HG03565 (cell line): ENCODE measurements at regions not wholly inside any gene's neighbourhood (a gene's known extent, or its start where the extent isn't known, plus 50 kb on each side); places are given as distances from the start of the nearest gene placed in this dataset.
"Not testable (repeated sequence)": the region's sequence is repeated elsewhere in the genome, so short reads cannot be mapped to it uniquely, and the experiment has no call there.

Experiments used
- ATAC-seq: cut with Tn5 transposase; IDR thresholded peaks from one replicate; pipeline ENCODE4 v1.9.1; 2021; ENCODE audit warnings: mild to moderate bottlenecking, moderate library complexity; ENCODE audit not compliant: unreplicated experiment

DNA sequence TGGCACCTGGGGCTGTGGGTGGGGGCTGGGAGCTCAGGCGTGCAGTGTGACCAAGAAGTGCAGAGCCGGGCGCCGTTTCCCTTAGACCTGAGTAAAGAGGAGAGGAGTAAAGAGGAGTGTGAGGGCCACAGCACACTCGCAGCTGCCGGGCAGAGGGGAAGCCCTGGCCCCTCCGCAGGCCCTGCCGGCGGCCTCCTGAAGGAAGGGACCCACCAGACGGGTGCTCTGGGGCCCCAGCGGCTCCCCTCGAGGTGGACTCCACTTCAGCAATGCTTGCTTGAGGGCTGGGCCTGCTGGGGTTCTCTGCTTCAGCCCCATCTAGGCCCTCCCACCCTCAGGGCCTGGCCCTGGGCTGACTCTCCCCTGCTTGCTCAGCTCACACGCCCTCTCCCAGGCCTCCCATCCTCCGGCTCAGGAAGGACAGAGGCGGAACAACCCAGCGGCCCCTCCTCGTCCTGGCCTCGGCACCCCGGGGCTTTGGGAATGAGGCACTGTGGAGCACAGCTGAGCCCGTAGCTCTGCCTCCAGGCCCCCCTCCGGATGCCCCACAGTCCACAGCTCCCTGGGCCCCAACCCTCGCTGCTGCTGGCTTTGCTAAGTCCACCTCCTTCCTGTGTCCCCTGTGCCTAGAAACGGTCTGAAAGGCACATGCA is 1198.7 kb downstream of the BRD1 start:
- ATAC-seq: no peak

DNA sequence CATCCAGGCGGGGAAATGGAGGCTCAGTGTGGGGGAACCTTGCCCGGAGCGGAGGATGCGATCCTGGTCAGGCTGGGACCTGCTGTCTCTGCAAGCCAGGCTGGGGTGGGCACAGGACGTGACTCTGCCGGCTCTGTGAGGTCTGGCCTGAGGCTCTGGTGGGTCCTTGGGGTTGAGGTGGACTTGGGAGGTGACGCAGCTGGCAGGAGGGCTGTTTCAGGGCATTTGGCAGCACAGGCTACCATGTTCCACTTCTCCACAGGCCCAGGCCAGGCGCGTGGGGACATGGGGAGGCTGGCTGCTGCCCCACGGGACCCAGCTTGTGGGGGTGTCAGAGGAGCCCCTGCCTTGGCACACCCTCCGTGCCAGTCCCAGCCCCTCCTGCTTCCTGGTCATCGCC is 1199.7 kb downstream of the BRD1 start:
- ATAC-seq: no peak

DNA sequence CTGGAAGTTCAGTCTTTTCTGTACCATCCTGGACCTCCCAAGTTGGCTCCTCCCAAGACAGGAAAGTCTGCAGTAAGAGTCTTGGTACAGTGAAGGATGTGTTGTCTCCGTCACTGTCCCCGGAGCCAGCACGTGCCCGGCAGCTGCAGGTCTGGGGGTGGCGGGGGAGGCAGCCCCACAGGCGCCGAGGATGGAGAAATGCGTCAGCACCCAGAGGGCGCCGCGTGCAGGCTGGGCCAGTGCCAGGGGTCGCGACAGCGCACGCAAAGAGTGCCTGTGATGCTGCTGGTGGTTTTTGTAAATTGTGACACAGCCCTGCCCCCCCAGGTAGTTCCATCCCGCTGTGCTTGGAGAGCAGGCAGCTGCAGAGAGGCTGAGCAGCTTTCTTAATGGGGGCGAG is 1200.5 kb downstream of the BRD1 start:
- ATAC-seq: no peak

DNA sequence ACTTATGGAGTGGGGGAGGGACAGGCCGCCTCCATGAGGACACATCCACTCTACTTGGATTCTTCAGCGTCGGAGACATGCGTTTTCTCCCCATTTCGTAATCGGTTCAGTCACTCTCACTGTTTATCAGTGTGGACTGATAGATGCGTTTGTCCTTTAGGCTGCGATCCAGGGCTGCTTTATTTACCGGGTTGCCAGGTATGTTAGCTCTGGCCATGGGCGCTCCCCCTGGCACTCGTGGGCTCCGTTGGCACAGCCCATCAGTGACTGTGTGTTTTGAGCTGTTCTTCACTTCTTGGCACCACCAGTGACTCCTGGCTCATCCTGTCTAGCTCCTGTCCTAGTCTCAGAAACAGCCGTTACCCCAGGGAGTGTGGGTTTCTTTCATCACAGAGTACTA is 1203.3 kb downstream of the BRD1 start:
- ATAC-seq: no peak

DNA sequence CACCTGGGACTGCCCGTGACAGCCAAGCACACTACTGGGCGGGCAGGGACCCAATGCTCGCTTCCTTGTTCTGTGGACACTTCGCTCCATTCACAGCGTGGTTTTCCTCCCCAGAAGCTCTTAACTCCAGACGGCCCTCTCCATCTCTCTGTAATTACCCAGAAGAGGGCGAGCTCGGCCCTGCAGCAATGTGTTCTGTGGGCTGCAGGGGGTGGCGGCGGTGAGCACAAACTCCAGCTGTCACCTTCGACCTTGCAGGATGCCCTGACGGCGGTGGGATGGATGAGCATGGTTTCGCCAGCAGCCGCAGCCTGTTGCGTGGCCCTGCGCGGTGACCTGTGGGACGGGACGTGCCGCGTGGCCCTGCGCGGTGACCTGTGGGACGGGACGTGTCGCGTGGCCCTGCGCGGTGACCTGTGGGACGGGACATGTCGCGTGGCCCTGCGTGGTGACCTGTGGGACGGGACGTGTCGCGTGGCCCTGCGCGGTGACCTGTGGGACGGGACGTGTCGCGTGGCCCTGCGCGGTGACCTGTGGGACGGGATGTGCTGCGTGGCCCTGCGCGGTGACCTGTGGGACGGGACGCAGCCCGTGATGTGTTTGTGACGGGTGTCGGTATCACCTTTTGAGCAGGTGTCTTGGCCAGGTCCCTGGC is 1204.7 kb downstream of the BRD1 start:
- no peak for ATAC-seq

- no peak for ATAC-seq
Observed at GRCh38 chr22:48621085-48621484, 1206.6 kb downstream of the BRD1 start.

DNA sequence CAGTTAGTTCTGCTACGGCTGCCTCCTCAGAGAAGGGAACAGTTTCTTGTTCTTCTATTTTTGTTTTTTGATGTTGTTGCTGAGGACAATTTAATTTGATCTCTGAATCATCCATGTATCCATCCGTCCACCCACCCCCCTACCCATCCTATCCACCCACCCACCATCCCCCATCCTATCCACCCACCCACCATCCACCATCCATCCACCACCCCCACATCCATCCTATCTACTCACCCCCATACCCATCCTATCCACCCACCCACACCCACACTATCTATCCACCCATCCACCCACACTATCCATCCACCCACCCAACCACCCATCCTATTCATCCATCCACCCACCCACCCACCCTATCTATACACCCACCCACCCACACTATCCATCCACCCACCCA is 1207.2 kb downstream of the BRD1 start:
- not testable (repeated sequence) for ATAC-seq

DNA sequence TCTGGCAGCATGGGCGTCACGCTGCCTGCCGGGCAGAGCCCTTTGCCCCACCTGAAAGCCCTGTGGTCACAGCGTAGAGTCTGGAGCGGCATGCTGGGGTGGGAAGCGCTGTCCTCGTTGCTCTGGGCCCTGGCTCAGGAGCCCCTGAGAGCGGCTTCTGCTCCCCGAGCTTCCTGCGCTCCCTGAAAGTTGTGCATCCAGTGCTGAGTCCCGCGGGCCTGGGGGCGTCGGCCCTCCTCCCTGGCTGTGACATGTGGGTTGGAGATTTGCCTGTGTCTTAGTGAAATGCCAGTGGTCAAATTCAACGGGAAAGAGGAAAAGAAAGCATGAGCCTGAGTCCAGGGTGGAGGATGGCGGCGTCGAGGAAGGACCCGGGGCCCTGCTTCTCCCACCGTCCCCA is 1208.0 kb downstream of the BRD1 start:
- no peak for ATAC-seq

DNA sequence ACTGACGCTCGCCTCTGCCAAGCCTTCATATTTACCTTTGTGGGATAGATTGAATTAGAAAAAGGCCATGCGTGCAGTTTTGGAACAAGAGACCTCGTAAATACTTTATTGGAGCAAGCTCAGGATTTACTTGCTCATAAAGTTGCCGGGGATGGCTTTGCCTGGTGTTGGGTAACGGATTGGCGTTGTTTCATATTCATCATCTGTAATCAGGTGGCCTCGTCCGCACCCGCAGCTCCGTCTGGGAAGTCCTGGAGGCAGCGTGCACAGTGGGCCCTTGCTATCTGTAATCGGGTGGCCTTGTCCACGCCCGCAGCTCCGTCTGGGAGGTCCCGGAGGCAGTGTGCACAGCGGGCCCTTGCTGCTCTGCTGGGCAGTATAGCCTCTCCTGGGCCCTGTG is 1209.3 kb downstream of the BRD1 start:
- no peak for ATAC-seq

DNA sequence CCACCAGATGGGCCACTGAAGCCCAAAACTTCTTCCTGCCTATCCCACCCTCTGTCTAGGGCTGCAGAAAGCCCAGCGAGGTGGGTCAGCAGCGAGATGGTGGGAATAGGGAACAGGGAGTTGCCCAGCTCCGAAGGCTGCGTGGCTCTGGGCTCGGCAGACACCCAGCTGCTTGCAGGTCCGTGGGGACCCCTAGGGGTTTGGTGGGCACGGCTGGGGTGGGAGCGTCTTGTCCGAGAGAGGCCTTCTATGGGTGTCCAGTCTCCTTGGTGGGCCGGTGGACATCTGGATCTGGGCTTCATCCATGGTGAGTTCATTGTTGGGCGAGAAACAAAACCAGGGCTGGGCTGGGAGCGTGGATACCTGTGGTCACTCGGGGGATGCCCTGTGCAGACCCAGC is 1211.0 kb downstream of the BRD1 start:
- ATAC-seq: no peak

DNA sequence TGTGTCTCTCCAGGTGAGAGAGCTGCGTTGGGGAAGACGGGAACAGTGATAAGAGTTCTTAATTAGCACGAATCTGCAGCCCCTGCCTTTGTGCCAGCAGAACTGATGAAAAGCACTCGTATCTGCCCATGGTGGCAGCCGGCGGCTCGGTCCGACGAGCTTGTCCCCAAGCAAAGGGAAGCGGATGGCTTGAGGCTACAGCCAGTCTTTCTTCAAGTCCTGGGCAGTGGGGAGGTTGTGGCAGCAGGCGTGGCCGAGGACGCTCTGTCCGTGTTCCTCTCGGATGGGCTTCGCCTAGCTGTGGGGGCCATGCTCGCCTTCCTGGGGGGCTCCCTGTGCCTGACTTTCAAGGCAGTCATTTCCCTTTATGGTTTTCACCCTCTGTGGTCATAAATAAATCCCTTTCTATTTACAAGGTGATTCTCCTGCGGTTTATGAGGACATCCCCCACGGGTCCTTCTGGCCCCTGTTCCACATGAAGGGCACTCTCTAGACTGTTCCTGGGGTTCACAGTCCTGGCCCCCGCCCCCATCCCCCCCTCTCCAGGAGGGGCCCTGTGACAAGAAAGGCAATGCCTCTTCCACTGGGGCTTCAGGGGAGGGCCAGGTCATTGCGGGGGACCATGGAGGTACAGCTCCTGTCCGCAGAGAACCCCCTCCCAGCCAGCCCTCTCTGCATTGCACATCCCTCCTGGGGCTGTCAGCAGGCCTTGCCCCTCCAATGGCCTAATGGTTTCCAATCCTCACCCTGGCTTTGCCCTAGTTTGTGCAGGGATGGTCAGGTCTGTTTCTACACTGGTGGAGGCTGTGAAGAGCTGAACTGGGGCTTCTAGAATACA is 1212.3 kb downstream of the BRD1 start:
- no peak for ATAC-seq

GRCh38 chr22:48613566-48614200 is 1214.0 kb downstream of the BRD1 start:
- ATAC-seq: no peak

DNA sequence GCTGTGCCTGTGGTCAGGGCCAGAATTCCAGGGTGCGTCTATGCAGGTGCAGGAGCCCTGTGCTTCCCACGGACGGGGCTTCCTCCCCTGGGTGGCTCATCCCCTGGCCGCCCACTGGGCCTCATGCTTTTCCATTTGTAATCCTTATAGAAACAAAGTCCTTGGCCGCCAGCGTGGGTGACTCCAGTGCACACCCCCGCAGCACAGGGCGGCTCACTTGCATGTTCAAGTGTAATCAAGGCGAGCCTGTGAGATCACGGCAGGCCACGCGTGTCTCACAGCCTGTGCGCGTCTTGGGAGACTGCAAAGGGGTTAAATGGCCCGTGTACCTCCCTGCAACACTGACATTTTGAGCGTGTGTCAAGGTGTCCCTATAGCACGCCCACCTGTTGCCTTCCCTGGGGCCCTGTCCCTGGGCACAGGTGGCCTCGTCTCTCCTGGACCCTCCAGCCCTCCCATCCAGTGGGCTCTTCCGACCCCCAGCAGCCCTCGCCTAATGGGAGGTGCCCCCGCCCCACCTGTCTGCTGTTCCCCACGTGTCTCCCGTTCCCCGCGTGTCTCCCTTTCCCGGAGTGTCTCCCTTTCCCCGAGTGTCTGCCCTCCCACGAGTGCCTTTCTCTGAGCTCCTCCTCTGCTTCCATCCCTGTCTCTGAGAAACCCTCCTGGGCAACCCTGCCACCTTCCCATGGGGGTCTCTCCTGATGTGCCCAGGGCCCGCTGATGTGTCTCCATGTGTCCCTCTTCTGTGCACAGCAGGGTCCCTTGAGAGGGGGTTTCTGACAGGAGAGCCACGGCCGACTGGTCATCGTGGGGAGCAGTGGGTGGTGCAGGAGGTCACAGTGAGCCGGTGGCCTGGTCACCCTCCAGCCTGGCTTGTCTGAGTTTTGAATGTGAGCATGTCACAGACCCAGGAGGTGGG is 1215.3 kb downstream of the BRD1 start:
- ATAC-seq: no peak

- ATAC-seq: no peak
Observed at GRCh38 chr22:48609279-48609865, 1218.3 kb downstream of the BRD1 start.

- no peak for ATAC-seq
Observed at GRCh38 chr22:48607901-48608662, 1219.6 kb downstream of the BRD1 start.

DNA sequence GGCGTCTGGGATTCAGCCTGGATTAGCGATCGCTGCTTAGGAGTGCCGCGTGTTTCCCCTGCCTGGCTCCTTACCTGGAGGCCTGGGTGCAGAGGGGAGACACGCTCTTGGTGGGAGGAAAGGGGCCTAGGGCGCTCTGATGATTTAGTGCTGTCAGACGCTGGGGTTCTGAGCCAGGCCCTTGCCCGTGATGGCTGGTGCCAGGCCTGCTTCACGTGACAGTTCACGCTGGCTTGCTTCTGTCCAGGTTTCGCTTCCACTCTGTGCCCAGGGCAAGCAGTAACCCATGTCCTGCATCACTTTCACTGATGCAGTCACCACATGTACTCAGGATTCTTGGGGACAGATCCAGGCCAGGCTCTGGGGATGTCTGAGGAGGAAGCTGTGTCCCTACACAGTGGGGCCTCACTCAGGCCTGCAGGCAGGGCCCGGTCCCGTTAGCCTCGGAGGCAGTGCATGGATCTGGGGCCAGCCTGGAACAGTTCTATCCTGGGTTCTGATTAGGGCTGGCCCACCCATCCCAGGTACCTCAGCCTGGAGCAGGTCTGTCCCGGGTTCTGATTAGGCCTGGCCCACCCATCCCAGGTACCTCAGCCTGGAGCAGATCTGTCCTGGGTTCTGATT is 1220.9 kb downstream of the BRD1 start:
- no peak for ATAC-seq

- ATAC-seq: no peak
Observed at GRCh38 chr22:48605856-48606481, 1221.7 kb downstream of the BRD1 start.

DNA sequence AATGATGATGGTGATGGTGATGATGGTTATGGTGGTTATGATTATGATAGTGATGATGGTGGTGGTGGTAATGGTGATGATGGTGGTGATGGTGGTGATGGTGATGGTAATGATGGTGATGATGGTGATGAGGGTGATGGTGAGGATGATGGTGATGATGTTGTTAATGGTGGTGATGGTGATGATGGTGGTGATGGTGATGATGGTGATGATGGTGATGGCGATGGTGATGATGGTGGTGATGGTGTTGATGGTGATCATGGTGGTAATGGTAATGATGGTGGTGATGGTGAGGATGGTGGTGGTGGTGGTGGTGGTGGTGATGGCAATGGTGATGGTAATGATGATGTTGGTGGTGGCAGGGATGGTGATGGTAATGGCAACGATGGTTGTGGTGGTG is 1222.5 kb downstream of the BRD1 start:
- ATAC-seq: no peak
